ENCODE measurements at regions not wholly inside any gene's neighbourhood (a gene's known extent, or its start where the extent isn't known, plus 50 kb on each side); places are given as distances from the start of the nearest gene placed in this dataset.

- no peak for TF ChIP-seq CTCF (IDR thresholded peaks at IDR 0.05; ENCODE audit: insufficient read depth, low read length, poor library complexity, severe bottlenecking)
- H3K27me3 ChIP-seq (ENCODE audit: control insufficient read depth, insufficient read depth, low read length), result no peaks in the 10 kb centered on the region
- no peak for DNase-seq (ENCODE audit: low read depth)
- no peaks in the 10 kb centered on the region for H3K36me3 ChIP-seq (ENCODE audit: control insufficient read depth, insufficient read depth, low read length)
- no peak overlapping the region for H3K4me3 ChIP-seq (ENCODE audit: low read depth, low read length)
These were observed 225.8 kb upstream of the DPPA4 start for GRCh38 chr3:109563149-109563548.

GRCh38 chr3:109569135-109569846 is 231.9 kb upstream of the DPPA4 start:
- no peak for DNase-seq (ENCODE audit: low read depth)
- Histone ChIP-seq H3K36me3 (ENCODE audit: control insufficient read depth, insufficient read depth, low read length) (no peaks in the 10 kb centered on the region), H3K27me3 (ENCODE audit: control insufficient read depth, insufficient read depth, low read length) (no peaks in the 10 kb centered on the region), H3K4me3 (ENCODE audit: low read depth, low read length) (no peak overlapping the region)
- TF ChIP-seq CTCF (IDR thresholded peaks at IDR 0.05; ENCODE audit: insufficient read depth, low read length, poor library complexity, severe bottlenecking), result no peak

- no peaks in the 10 kb centered on the region for H3K36me3 ChIP-seq (ENCODE audit: control insufficient read depth, insufficient read depth, low read length)
- DNase-seq (ENCODE audit: low read depth), result no peak
- no peak overlapping the region for H3K4me3 ChIP-seq (ENCODE audit: low read depth, low read length)
- H3K27me3 ChIP-seq (ENCODE audit: control insufficient read depth, insufficient read depth, low read length), result no peaks in the 10 kb centered on the region
- TF ChIP-seq CTCF (IDR thresholded peaks at IDR 0.05; ENCODE audit: insufficient read depth, low read length, poor library complexity, severe bottlenecking), result no peak
These were observed 233.1 kb upstream of the DPPA4 start for GRCh38 chr3:109570408-109570807.

- no peaks in the 10 kb centered on the region for H3K36me3 ChIP-seq (ENCODE audit: control insufficient read depth, insufficient read depth, low read length)
- TF ChIP-seq CTCF (IDR thresholded peaks at IDR 0.05; ENCODE audit: insufficient read depth, low read length, poor library complexity, severe bottlenecking), result no peak
- H3K27me3 ChIP-seq (ENCODE audit: control insufficient read depth, insufficient read depth, low read length), result no peaks in the 10 kb centered on the region
- no peak overlapping the region for H3K4me3 ChIP-seq (ENCODE audit: low read depth, low read length)
- DNase-seq (ENCODE audit: low read depth), result no peak
These were observed 235.0 kb upstream of the DPPA4 start for GRCh38 chr3:109572301-109572700.

GRCh38 chr3:109596991-109597390 is 259.6 kb upstream of the DPPA4 start:
- TF ChIP-seq CTCF (IDR thresholded peaks at IDR 0.05; ENCODE audit: insufficient read depth, low read length, poor library complexity, severe bottlenecking), result no peak
- Histone ChIP-seq H3K4me3 (ENCODE audit: low read depth, low read length) (no peak overlapping the region), H3K36me3 (ENCODE audit: control insufficient read depth, insufficient read depth, low read length) (no peaks in the 10 kb centered on the region), H3K27me3 (ENCODE audit: control insufficient read depth, insufficient read depth, low read length) (no peaks in the 10 kb centered on the region)
- DNase-seq (ENCODE audit: low read depth), result no peak

GRCh38 chr3:109597444-109597843 is 260.1 kb upstream of the DPPA4 start:
- no peak for DNase-seq (ENCODE audit: low read depth)
- Histone ChIP-seq H3K36me3 (ENCODE audit: control insufficient read depth, insufficient read depth, low read length) (no peaks in the 10 kb centered on the region), H3K4me3 (ENCODE audit: low read depth, low read length) (no peak overlapping the region), H3K27me3 (ENCODE audit: control insufficient read depth, insufficient read depth, low read length) (no peaks in the 10 kb centered on the region)
- TF ChIP-seq CTCF (IDR thresholded peaks at IDR 0.05; ENCODE audit: insufficient read depth, low read length, poor library complexity, severe bottlenecking), result no peak

Measured in kidney epithelial cell (primary cell).